Neural progenitor cell (in vitro differentiated cells): ENCODE measurements at regions not wholly inside any gene's neighbourhood (a gene's known extent, or its start where the extent isn't known, plus 50 kb on each side); places are given as distances from the start of the nearest gene placed in this dataset.

Source experiments
- EZH2 ChIP-seq: fragments of 200-600 bp; sonication (generic); IDR thresholded peaks from 2 replicates; pipeline ENCODE4 v1.6.1; 2017; ENCODE audit warnings: antibody characterized with exemption, mild to moderate bottlenecking, moderate library complexity
- EZH2phosphoT487 ChIP-seq: fragments of 200-600 bp; sonication (generic); IDR thresholded peaks from 2 replicates; pipeline ENCODE4 v1.6.1; 2017; ENCODE audit warnings: antibody characterized with exemption
- TF ChIP-seq, protein P1 (sequence below): fragments of 200-600 bp; sonication (generic); IDR thresholded peaks from 2 replicates; pipeline ENCODE4 v1.5.1; 2017; ENCODE audit warnings: antibody characterized with exemption, mild to moderate bottlenecking

DNA sequence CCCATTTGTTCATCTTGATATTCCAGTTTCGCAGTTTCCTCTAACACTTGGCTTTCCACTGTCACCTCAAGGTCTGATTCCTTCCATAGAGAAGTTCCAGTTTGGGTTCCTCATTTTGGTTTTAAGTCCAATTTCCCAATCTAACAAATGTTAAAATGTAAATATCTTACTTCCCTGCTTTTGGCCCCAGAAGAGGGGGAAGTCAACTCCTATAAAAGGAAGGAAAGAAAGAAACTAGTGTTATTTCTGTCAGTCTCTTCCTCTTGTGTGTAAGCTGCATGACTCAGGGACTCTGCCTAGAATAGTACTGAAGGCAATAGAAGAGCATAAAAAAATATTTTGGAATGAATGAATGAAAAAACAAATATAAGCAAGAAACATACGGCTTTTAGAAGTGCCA is 127.5 kb upstream of the CCNG1 start:
- TF ChIP-seq, protein P1, sequence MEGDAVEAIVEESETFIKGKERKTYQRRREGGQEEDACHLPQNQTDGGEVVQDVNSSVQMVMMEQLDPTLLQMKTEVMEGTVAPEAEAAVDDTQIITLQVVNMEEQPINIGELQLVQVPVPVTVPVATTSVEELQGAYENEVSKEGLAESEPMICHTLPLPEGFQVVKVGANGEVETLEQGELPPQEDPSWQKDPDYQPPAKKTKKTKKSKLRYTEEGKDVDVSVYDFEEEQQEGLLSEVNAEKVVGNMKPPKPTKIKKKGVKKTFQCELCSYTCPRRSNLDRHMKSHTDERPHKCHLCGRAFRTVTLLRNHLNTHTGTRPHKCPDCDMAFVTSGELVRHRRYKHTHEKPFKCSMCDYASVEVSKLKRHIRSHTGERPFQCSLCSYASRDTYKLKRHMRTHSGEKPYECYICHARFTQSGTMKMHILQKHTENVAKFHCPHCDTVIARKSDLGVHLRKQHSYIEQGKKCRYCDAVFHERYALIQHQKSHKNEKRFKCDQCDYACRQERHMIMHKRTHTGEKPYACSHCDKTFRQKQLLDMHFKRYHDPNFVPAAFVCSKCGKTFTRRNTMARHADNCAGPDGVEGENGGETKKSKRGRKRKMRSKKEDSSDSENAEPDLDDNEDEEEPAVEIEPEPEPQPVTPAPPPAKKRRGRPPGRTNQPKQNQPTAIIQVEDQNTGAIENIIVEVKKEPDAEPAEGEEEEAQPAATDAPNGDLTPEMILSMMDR, result no peak
- TF ChIP-seq EZH2 (no peak), EZH2phosphoT487 (no peak)
